HG03095 (cell line): ENCODE measurements at regions not wholly inside any gene's neighbourhood (a gene's known extent, or its start where the extent isn't known, plus 50 kb on each side); places are given as distances from the start of the nearest gene placed in this dataset.

Experiments used
- ATAC-seq: cut with Tn5 transposase; IDR thresholded peaks from one replicate; pipeline ENCODE4 v1.9.1; 2021; ENCODE audit warnings: moderate library complexity; ENCODE audit not compliant: unreplicated experiment

- ATAC-seq: no peak
Observed at GRCh38 chr2:158009399-158009798, 92.3 kb upstream of the UPP2 start.

GRCh38 chr2:158006961-158007719 lies 94.5 kb upstream of the UPP2 start:
- no peak for ATAC-seq

GRCh38 chr2:158004126-158004764 lies 97.4 kb upstream of the UPP2 start:
- ATAC-seq: no peak

- no peak for ATAC-seq
Observed at GRCh38 chr2:158002079-158002478, 99.6 kb upstream of the UPP2 start.

- no peak for ATAC-seq
Observed at GRCh38 chr2:157996799-157997198, 104.9 kb upstream of the UPP2 start.

GRCh38 chr2:157995117-157995516 lies 106.6 kb upstream of the UPP2 start:
- ATAC-seq: no peak

GRCh38 chr2:157991932-157992331 lies 109.7 kb upstream of the UPP2 start:
- ATAC-seq: no peak

GRCh38 chr2:157990173-157990572 lies 111.5 kb upstream of the UPP2 start:
- ATAC-seq: no peak

GRCh38 chr2:157989227-157989626 lies 112.4 kb upstream of the UPP2 start:
- ATAC-seq: no peak

- no peak for ATAC-seq
Observed at GRCh38 chr2:157986761-157987160, 110.6 kb upstream of the ACVR1 start.

GRCh38 chr2:157984866-157985265 lies 108.7 kb upstream of the ACVR1 start:
- no peak for ATAC-seq

GRCh38 chr2:157980020-157980419 lies 103.9 kb upstream of the ACVR1 start:
- ATAC-seq: no peak

GRCh38 chr2:157971702-157972101 lies 95.6 kb upstream of the ACVR1 start:
- no peak for ATAC-seq

- ATAC-seq: no peak
Observed at GRCh38 chr2:157967856-157968255, 91.7 kb upstream of the ACVR1 start.

GRCh38 chr2:157959249-157959648 lies 83.1 kb upstream of the ACVR1 start:
- no peak for ATAC-seq

- ATAC-seq: no peak
Observed at GRCh38 chr2:157957596-157957995, 81.5 kb upstream of the ACVR1 start.

GRCh38 chr2:157952558-157952957 lies 76.4 kb upstream of the ACVR1 start:
- ATAC-seq: no peak

- ATAC-seq: no peak
Observed at GRCh38 chr2:157948856-157949255, 72.7 kb upstream of the ACVR1 start.

- no peak for ATAC-seq
Observed at GRCh38 chr2:157946919-157947557, 70.9 kb upstream of the ACVR1 start.

GRCh38 chr2:157940024-157940423 lies 63.9 kb upstream of the ACVR1 start:
- ATAC-seq: no peak

- ATAC-seq: no peak
Observed at GRCh38 chr2:157938556-157938955, 62.4 kb upstream of the ACVR1 start.

GRCh38 chr2:157936406-157936805 lies 60.3 kb upstream of the ACVR1 start:
- no peak for ATAC-seq
